ENCODE measurements at regions not wholly inside any gene's neighbourhood (a gene's known extent, or its start where the extent isn't known, plus 50 kb on each side); places are given as distances from the start of the nearest gene placed in this dataset.

DNA sequence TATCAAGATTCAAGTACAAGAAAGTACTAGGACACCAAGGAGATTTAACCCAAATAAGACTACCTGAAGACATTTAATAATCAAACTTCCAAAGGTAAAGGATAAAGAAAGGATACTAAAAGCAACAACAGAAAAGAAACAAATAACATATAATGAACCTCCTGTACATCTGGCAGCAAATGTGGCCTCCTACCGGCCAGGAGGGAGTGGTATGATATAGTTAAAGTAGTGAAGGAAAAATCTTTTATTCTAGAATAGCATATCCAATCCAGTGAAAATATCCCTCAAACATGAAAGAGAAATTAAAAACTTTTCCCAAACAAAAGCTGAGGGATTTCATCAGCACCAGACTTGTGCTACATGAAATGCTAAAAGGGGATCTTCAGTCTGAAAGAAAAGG, 104.7 kb upstream of the GUCY1A2 start:
- Mint-ChIP-seq H3K27ac (peak overlapping the region; percentile 19), H3K4me3 (no peak overlapping the region), H3K27me3 (ENCODE audit: insufficient read depth) (no peaks in the 10 kb centered on the region), H3K9me3 (peaks cover 2% of the 10 kb centered on the region), H3K36me3 (ENCODE audit: low read depth) (no peaks in the 10 kb centered on the region), H3K4me1 (no peaks in the 10 kb centered on the region)
- no peak overlapping the region for H3K4me3 ChIP-seq (ENCODE audit: low read length)
- H3K4me1 ChIP-seq (ENCODE audit: control insufficient read depth, insufficient read depth, low read length), result no peaks in the 10 kb centered on the region
- H3K27ac ChIP-seq (ENCODE audit: low read depth, low read length), result no peak overlapping the region
- H3K27me3 ChIP-seq (ENCODE audit: control insufficient read depth, insufficient read depth, low read length, poor library complexity, severe bottlenecking), result no peaks in the 10 kb centered on the region
- WGBS, 2 experiments (ENCODE audit: insufficient coverage in 1 of 2, insufficient read length in 1 of 2), result no CpG with 5 or more reads among the region's 1 CpG
- no peaks in the 10 kb centered on the region for H3K9me3 ChIP-seq (ENCODE audit: control insufficient read depth, low read length)
- H3K9ac ChIP-seq (ENCODE audit: extremely low read depth, low read length, poor library complexity, severe bottlenecking), result no peak overlapping the region
- DNase-seq, result no peak
- H3K36me3 ChIP-seq (ENCODE audit: control insufficient read depth, insufficient read depth, low read length), result no peaks in the 10 kb centered on the region
- TF ChIP-seq, protein P1, sequence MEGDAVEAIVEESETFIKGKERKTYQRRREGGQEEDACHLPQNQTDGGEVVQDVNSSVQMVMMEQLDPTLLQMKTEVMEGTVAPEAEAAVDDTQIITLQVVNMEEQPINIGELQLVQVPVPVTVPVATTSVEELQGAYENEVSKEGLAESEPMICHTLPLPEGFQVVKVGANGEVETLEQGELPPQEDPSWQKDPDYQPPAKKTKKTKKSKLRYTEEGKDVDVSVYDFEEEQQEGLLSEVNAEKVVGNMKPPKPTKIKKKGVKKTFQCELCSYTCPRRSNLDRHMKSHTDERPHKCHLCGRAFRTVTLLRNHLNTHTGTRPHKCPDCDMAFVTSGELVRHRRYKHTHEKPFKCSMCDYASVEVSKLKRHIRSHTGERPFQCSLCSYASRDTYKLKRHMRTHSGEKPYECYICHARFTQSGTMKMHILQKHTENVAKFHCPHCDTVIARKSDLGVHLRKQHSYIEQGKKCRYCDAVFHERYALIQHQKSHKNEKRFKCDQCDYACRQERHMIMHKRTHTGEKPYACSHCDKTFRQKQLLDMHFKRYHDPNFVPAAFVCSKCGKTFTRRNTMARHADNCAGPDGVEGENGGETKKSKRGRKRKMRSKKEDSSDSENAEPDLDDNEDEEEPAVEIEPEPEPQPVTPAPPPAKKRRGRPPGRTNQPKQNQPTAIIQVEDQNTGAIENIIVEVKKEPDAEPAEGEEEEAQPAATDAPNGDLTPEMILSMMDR (conservative IDR thresholded peaks at IDR 0.05), result no peak

- Histone ChIP-seq H3K4me3 (ENCODE audit: low read length) (no peak overlapping the region), H3K27me3 (ENCODE audit: control insufficient read depth, insufficient read depth, low read length, poor library complexity, severe bottlenecking) (no peaks in the 10 kb centered on the region), H3K36me3 (ENCODE audit: control insufficient read depth, insufficient read depth, low read length) (no peaks in the 10 kb centered on the region), H3K9ac (ENCODE audit: extremely low read depth, low read length, poor library complexity, severe bottlenecking) (no peak overlapping the region), H3K27ac (ENCODE audit: low read depth, low read length) (no peak overlapping the region), H3K9me3 (ENCODE audit: control insufficient read depth, low read length) (no peaks in the 10 kb centered on the region), H3K4me1 (ENCODE audit: control insufficient read depth, insufficient read depth, low read length) (no peaks in the 10 kb centered on the region)
- H3K4me1 Mint-ChIP-seq, result no peaks in the 10 kb centered on the region
- no peaks in the 10 kb centered on the region for H3K27me3 Mint-ChIP-seq (ENCODE audit: insufficient read depth)
- peaks cover 5% of the 10 kb centered on the region for H3K9me3 Mint-ChIP-seq
- no peak for DNase-seq
- H3K36me3 Mint-ChIP-seq (ENCODE audit: low read depth), result no peaks in the 10 kb centered on the region
- TF ChIP-seq, protein P1 (conservative IDR thresholded peaks at IDR 0.05), result no peak
- no peak overlapping the region for H3K4me3 Mint-ChIP-seq
- no peak overlapping the region for H3K27ac Mint-ChIP-seq
These were observed 99.9 kb upstream of the GUCY1A2 start for GRCh38 chr11:107118025-107118720.

GRCh38 chr11:107116358-107116757, 98.1 kb upstream of the GUCY1A2 start:
- Histone ChIP-seq H3K27me3 (ENCODE audit: control insufficient read depth, insufficient read depth, low read length, poor library complexity, severe bottlenecking) (no peaks in the 10 kb centered on the region), H3K4me3 (ENCODE audit: low read length) (no peak overlapping the region), H3K9ac (ENCODE audit: extremely low read depth, low read length, poor library complexity, severe bottlenecking) (no peak overlapping the region), H3K9me3 (ENCODE audit: control insufficient read depth, low read length) (no peaks in the 10 kb centered on the region), H3K36me3 (ENCODE audit: control insufficient read depth, insufficient read depth, low read length) (no peaks in the 10 kb centered on the region), H3K27ac (ENCODE audit: low read depth, low read length) (no peak overlapping the region), H3K4me1 (ENCODE audit: control insufficient read depth, insufficient read depth, low read length) (no peaks in the 10 kb centered on the region)
- peaks cover 5% of the 10 kb centered on the region for H3K9me3 Mint-ChIP-seq
- no peaks in the 10 kb centered on the region for H3K36me3 Mint-ChIP-seq (ENCODE audit: low read depth)
- H3K27ac Mint-ChIP-seq, result no peak overlapping the region
- TF ChIP-seq, protein P1 (conservative IDR thresholded peaks at IDR 0.05), result no peak
- H3K4me3 Mint-ChIP-seq, result no peak overlapping the region
- no peaks in the 10 kb centered on the region for H3K4me1 Mint-ChIP-seq
- no peak for DNase-seq
- 83 to 100% methylated on average over 1 to 2 of the region's 2 CpGs for WGBS, 2 experiments (ENCODE audit: insufficient coverage in 1 of 2, insufficient read length in 1 of 2)
- H3K27me3 Mint-ChIP-seq (ENCODE audit: insufficient read depth), result no peaks in the 10 kb centered on the region

All from endodermal cell (in vitro differentiated cells).